ENCODE measurements at regions not wholly inside any gene's neighbourhood (a gene's known extent, or its start where the extent isn't known, plus 50 kb on each side); places are given as distances from the start of the nearest gene placed in this dataset.

DNA sequence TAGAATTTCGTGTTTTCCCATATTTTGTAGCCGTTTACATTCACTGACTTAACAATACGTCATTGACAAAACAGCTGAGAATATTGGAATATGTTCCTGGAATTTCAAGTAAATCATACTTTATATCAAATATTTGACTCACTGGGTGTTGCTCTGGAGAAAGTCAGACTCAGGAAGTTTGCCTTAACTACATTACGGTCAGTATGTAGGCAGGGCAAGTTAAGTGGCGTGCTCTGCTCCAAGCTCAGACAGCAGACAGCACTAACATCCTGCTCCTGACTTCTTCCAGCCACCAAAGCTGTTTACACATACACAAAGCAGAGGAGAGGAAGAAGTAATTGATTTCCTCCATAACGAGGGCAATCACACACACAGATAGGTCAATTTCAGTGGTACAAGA, 414.6 kb downstream of the LRRIQ3 start:
- WGBS, 3 donors: 56 to 69% (median 64%) methylated on average over 6 of the region's 6 CpGs
- no peaks in the 10 kb centered on the region for H3K4me1 ChIP-seq (ENCODE audit: insufficient read depth)
- H3K27me3 ChIP-seq: no peaks in the 10 kb centered on the region
- DNase-seq: no peak
- intact Hi-C loops (cut with DNase I): no loop called here
- no peaks in the 10 kb centered on the region for H3K9me3 ChIP-seq
- no peak overlapping the region for H3K4me3 ChIP-seq
- no peak for TF ChIP-seq POLR2A (IDR thresholded peaks at IDR 0.05)
- TF ChIP-seq, protein P1, sequence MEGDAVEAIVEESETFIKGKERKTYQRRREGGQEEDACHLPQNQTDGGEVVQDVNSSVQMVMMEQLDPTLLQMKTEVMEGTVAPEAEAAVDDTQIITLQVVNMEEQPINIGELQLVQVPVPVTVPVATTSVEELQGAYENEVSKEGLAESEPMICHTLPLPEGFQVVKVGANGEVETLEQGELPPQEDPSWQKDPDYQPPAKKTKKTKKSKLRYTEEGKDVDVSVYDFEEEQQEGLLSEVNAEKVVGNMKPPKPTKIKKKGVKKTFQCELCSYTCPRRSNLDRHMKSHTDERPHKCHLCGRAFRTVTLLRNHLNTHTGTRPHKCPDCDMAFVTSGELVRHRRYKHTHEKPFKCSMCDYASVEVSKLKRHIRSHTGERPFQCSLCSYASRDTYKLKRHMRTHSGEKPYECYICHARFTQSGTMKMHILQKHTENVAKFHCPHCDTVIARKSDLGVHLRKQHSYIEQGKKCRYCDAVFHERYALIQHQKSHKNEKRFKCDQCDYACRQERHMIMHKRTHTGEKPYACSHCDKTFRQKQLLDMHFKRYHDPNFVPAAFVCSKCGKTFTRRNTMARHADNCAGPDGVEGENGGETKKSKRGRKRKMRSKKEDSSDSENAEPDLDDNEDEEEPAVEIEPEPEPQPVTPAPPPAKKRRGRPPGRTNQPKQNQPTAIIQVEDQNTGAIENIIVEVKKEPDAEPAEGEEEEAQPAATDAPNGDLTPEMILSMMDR (IDR thresholded peaks at IDR 0.05): no peak
- H3K36me3 ChIP-seq: no peaks in the 10 kb centered on the region
- H3K27ac ChIP-seq: no peak overlapping the region

DNA sequence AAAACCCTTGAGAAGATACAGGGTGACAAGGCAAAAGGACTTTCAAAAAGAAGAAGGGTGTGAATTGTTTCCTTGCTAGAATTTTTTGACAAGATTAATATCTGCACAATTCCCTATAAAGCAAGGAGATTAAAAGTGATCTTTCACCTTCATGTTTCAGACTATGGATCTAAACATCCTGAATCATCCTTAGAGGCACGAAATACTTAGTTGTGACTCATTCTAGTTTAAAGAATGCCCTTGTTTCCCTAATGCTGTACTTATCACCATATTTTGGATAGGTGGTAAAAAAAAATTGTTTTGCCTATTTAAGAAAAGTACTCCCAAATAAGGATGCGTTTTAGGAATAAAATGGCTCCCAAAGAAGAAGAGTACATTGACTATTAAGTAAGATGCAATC, 415.1 kb downstream of the LRRIQ3 start:
- Histone ChIP-seq H3K27ac (no peak overlapping the region), H3K27me3 (no peaks in the 10 kb centered on the region), H3K9me3 (no peaks in the 10 kb centered on the region), H3K4me1 (ENCODE audit: insufficient read depth) (no peaks in the 10 kb centered on the region), H3K4me3 (no peak overlapping the region), H3K36me3 (no peaks in the 10 kb centered on the region)
- no peak for DNase-seq
- intact Hi-C loops (cut with DNase I): no loop called here
- TF ChIP-seq POLR2A (IDR thresholded peaks at IDR 0.05) (no peak), EP300 (IDR thresholded peaks at IDR 0.05) (no peak)
- TF ChIP-seq, protein P1 (IDR thresholded peaks at IDR 0.05): no peak
- 16 to 47% (median 18%) methylated on average over 2 of the region's 2 CpGs for WGBS, 3 donors

DNA sequence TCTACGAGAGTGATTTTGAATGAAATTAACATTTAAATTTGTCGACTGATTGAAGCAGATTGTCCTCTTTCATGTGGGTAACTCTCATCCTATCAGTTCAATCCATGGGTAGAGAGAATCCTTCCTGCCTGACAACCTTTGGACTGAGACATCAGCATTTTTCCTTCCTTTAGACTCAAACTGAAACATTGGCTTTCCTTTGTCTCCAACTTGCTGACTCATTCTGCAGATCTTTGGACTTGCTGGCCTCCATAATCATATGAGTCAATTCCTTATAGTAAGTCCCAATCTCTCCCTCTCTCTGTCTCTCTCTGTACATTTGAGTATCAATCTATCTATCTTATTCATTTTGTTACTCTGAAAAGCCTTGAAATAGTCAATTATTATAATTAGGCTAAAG, 416.7 kb downstream of the LRRIQ3 start:
- DNase-seq: no peak
- H3K36me3 ChIP-seq: no peaks in the 10 kb centered on the region
- no peak overlapping the region for H3K27ac ChIP-seq
- intact Hi-C loops (cut with DNase I): no loop called here
- H3K4me1 ChIP-seq (ENCODE audit: insufficient read depth): no peaks in the 10 kb centered on the region
- no peaks in the 10 kb centered on the region for H3K9me3 ChIP-seq
- no peak for TF ChIP-seq POLR2A (IDR thresholded peaks at IDR 0.05)
- 86 to 93% (median 92%) methylated on average over 2 of the region's 2 CpGs for WGBS, 3 donors
- no peak overlapping the region for H3K4me3 ChIP-seq
- no peaks in the 10 kb centered on the region for H3K27me3 ChIP-seq

DNA sequence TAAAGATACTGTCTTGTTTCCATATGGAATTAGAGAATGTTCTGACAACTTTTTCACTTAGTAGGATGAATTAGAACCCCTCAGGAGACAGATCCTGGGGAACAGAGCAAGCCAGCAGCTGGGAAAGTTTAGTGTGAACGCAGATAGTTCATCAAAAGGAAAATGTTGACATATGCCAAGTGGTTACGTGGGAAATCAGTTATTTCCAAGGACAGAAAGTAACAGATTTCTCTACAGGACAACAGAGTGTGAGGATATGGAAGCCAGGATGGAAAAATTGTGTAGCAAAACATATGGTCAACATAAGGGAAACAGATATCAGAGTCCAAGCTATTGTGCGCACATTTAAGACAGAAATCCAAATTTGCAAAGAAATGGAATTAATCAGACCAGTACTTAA, 419.5 kb downstream of the LRRIQ3 start:
- TF ChIP-seq, protein P1 (IDR thresholded peaks at IDR 0.05): no peak
- TF ChIP-seq EP300 (IDR thresholded peaks at IDR 0.05): no peak
- TF ChIP-seq POLR2A (IDR thresholded peaks at IDR 0.05): no peak
- intact Hi-C loops (cut with DNase I): no loop called here
- WGBS, 3 donors: 45 to 55% (median 46%) methylated on average over 3 of the region's 3 CpGs
- no peaks in the 10 kb centered on the region for H3K9me3 ChIP-seq
- H3K27ac ChIP-seq: no peak overlapping the region
- DNase-seq: no peak
- no peak overlapping the region for H3K4me3 ChIP-seq
- H3K27me3 ChIP-seq: no peaks in the 10 kb centered on the region
- no peaks in the 10 kb centered on the region for H3K36me3 ChIP-seq
- H3K4me1 ChIP-seq (ENCODE audit: insufficient read depth): no peaks in the 10 kb centered on the region

DNA sequence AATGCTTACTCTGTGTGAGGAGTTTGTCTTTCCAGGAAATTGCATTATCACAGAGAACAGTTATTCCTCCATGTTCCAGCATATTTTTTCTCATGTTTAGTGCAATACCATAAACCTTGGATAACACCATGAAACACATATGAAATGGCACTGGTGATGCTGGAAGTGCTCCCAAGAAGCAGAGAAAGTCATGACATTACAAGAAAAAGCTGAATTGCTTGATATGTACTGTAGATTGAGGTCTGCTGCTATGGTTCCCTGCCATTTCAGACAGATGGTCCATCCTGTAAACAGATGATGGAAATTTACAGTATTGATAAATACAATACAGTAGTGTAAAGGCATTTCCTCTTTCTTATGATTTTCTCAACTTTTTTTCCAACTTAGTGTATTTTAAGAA, 422.1 kb downstream of the LRRIQ3 start:
- Histone ChIP-seq H3K36me3 (no peaks in the 10 kb centered on the region), H3K27me3 (no peaks in the 10 kb centered on the region), H3K4me3 (no peak overlapping the region), H3K9me3 (no peaks in the 10 kb centered on the region), H3K4me1 (ENCODE audit: insufficient read depth) (no peaks in the 10 kb centered on the region), H3K27ac (no peak overlapping the region)
- intact Hi-C loops (cut with DNase I): no loop called here
- DNase-seq: no peak
- TF ChIP-seq EP300 (IDR thresholded peaks at IDR 0.05): no peak
- TF ChIP-seq, protein P1 (IDR thresholded peaks at IDR 0.05): no peak
- TF ChIP-seq POLR2A (IDR thresholded peaks at IDR 0.05): no peak

All from ovary (tissue), 7 donors.